Panc1 (cell line): ENCODE measurements at regions not wholly inside any gene's neighbourhood (a gene's known extent, or its start where the extent isn't known, plus 50 kb on each side); places are given as distances from the start of the nearest gene placed in this dataset.

Source experiments
- ATAC-seq: fragments of 200-7000 bp; cut with Tn5 transposase; 2 replicates; pipeline ENCODE4 v1.9.1; 2020; ENCODE audit warnings: mild to moderate bottlenecking, moderate library complexity
- BruUV-seq: library from RNA; stranded (reverse); fragments of 400-500 nt; replicated peaks from 2 replicates; lab custom pipeline; 2021; lab: Mats Ljungman, UMichigan
- CTCF ChIA-PET: fragments of 300-600 bp; sonication (Branson Sonifier 250); formaldehyde crosslinking; loops from one replicate; lab custom pipeline; 2022; ENCODE audit warnings: antibody characterized with exemption; lab: Charles Lee
- POLR2A ChIA-PET: fragments of 300-600 bp; sonication (Branson Sonifier 250); formaldehyde crosslinking; loops from one replicate; lab custom pipeline; 2022; ENCODE audit warnings: antibody characterized with exemption; lab: Charles Lee
- DNase-seq: peaks from one replicate; pipeline ENCODE4 v3.0.0-alpha.2; 2010; ENCODE audit warnings: low read depth, low spot score
- H3K27ac ChIP-seq: 2 replicates; pipeline ENCODE4 v1.5.1; 2011; ENCODE audit warnings: mild to moderate bottlenecking, low read length, inconsistent platforms
- H3K27me3 ChIP-seq: fragments of 200-500 bp; sonication (Bioruptor generic); 2 replicates; pipeline ENCODE4 v1.6.0; 2014; ENCODE audit warnings: low read length, inconsistent platforms; ENCODE audit not compliant: control insufficient read depth, insufficient read depth
- H3K36me3 ChIP-seq: fragments of 200-500 bp; sonication (Bioruptor generic); 2 replicates; pipeline ENCODE4 v1.5.1; 2014; ENCODE audit warnings: inconsistent platforms, mild to moderate bottlenecking, low read length, moderate library complexity; ENCODE audit not compliant: control insufficient read depth, insufficient read depth
- H3K4me1 ChIP-seq: 2 replicates; pipeline ENCODE4 v1.5.1; 2011; ENCODE audit warnings: inconsistent platforms, mild to moderate bottlenecking, low read length, moderate library complexity; ENCODE audit not compliant: control insufficient read depth, insufficient read depth
- H3K4me3 ChIP-seq, 2 experiments: 2 replicates each; pipeline ENCODE4 v1.5.1; 2011 to 2012; ENCODE audit warnings: low read depth in 2 of 2, low read length in 2 of 2, mild to moderate bottlenecking in 2 of 2, inconsistent platforms in 1 of 2, moderate library complexity in 1 of 2
- H3K9me3 ChIP-seq: fragments of 200-500 bp; sonication (Bioruptor generic); 2 replicates; pipeline ENCODE4 v1.5.1; 2014; ENCODE audit warnings: low read depth, mild to moderate bottlenecking, inconsistent platforms, low read length, moderate library complexity; ENCODE audit not compliant: control insufficient read depth, insufficient read depth
- CTCF ChIP-seq: fragments of 450-650 bp; IDR thresholded peaks from 2 replicates; pipeline ENCODE4 v1.5.1; 2017; ENCODE audit warnings: mild to moderate bottlenecking
- POLR2AphosphoS5 ChIP-seq: IDR thresholded peaks from 2 replicates; pipeline ENCODE4 v1.6.1; 2012; ENCODE audit warnings: mild to moderate bottlenecking, low read depth, low read length, moderate library complexity
- REST ChIP-seq, 2 experiments: IDR thresholded peaks; 2 replicates each; pipeline ENCODE4 v1.6.1; 2011 to 2012; ENCODE audit warnings: low read depth in 2 of 2, control low read depth in 1 of 2, low read length in 1 of 2, mild to moderate bottlenecking in 1 of 2, moderate library complexity in 1 of 2; ENCODE audit not compliant: insufficient read depth in 1 of 2
- SIN3A ChIP-seq: IDR thresholded peaks from 2 replicates; pipeline ENCODE4 v1.6.1; 2012; ENCODE audit warnings: low read depth, mild to moderate bottlenecking, low read length, moderate library complexity, borderline replicate concordance; ENCODE audit not compliant: insufficient read depth
- TCF7L2 ChIP-seq: IDR thresholded peaks from 2 replicates; pipeline ENCODE4 v1.6.1; 2011; ENCODE audit warnings: mild to moderate bottlenecking, low read depth, low read length, inconsistent platforms
- in situ Hi-C: cut with HindIII; loops from 2 replicates; pipeline ENCODE4 v1.10.0; 2016; ENCODE audit warnings: low sequenced_read_pairs, low pct_unique_long_range_greater_than_20kb
- intact Hi-C: fragments of 100-400 bp; cut with micrococcal nuclease; formaldehyde crosslinking; loops from one replicate; pipeline ENCODE4 v1.10.0; 2022; ENCODE audit not compliant: unreplicated experiment

DNA sequence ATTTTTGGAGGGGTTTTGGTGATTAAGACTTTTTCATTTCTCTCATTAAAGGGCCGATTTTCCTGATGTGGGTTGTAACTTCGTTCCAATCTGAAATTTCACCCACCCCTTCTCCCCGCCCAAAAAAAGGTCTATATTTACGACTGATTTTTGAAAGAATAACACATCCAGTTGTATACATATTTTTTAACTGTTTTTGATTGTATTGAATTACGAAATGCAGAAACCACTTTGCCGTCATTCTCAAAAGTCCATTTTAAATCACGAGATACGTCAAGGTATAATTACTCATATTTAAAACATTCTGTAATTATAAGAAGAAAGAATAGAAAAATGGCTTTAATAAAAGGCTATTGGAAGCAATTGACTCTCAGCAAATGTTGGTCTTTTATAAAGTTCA is 520.7 kb downstream of the MED13L start:
- no TSS peak for BruUV-seq
- no peak overlapping the region for H3K27ac ChIP-seq
- H3K36me3 ChIP-seq = no peaks in the 10 kb centered on the region; the same call in 1 of the 2 replicates
- in situ Hi-C loops (no loop called here), intact Hi-C loops (no loop called here)
- no peaks in the 10 kb centered on the region for H3K9me3 ChIP-seq
- peaks cover 33% of the 10 kb centered on the region for H3K27me3 ChIP-seq
- ChIA-PET POLR2A (no interaction called here), CTCF (no interaction called here)
- no peak for TF ChIP-seq CTCF
- TF ChIP-seq POLR2AphosphoS5 = no peak
- TF ChIP-seq SIN3A = no peak
- TF ChIP-seq REST (IDR thresholded peaks at IDR 0.05; ENCODE audit: insufficient read depth in 1 of 2, low read depth in 2 of 2, low read length in 1 of 2) = no peak
- no peak for TF ChIP-seq TCF7L2
- H3K4me3 ChIP-seq = no peak overlapping the region
- no peak for DNase-seq
- H3K4me1 ChIP-seq = no peaks in the 10 kb centered on the region
- no peak for ATAC-seq

DNA sequence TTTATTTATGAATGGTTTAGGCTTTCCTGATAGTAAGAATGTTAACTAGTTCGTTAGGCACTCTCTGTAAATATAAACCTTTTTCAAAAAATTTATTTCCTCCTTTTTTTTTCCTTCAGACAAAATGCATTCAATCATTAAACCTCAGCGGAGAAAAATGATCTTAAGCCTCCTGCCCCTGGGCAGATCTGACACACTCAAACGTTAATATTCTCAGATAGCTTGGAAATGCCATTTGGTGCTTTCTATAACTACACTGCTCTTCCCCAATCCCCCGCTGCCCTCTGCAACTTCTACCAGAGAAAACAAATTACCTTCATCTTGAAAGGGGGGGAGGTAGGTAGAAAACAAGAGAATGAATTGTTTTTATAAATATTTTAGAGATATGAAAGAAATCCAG is 521.2 kb downstream of the MED13L start:
- intact Hi-C loops = no loop called here
- H3K27me3 ChIP-seq = peaks cover 31% of the 10 kb centered on the region
- CTCF ChIA-PET = interaction anchor here (0.6 kb wide), 1 partner anchor 1095 kb away, joined by 3 read pairs; no protein-coding TSS in a partner anchor
- no peak for ATAC-seq
- no peak for DNase-seq
- BruUV-seq = no TSS peak
- in situ Hi-C loops = no loop called here
- no peak overlapping the region for H3K27ac ChIP-seq
- TF ChIP-seq CTCF (no peak), SIN3A (no peak), POLR2AphosphoS5 (no peak), TCF7L2 (no peak), REST (IDR thresholded peaks at IDR 0.05; ENCODE audit: insufficient read depth in 1 of 2, low read depth in 2 of 2, low read length in 1 of 2) (no peak)
- no peak overlapping the region for H3K4me3 ChIP-seq
- H3K9me3 ChIP-seq = no peaks in the 10 kb centered on the region
- no peaks in the 10 kb centered on the region; the same call in 1 of the 2 replicates for H3K36me3 ChIP-seq
- POLR2A ChIA-PET = interaction anchor here (0.6 kb wide), 1 partner anchor 164 kb away, joined by 5 read pairs; no protein-coding TSS in a partner anchor
- no peaks in the 10 kb centered on the region for H3K4me1 ChIP-seq
